Activated naive CD8-positive, alpha-beta T cell treated with anti-CD3 and anti-CD28 coated beads, Interleukin-2, amount 50 U/mL, for 24 hours (primary cell): ENCODE measurements at regions not wholly inside any gene's neighbourhood (a gene's known extent, or its start where the extent isn't known, plus 50 kb on each side); places are given as distances from the start of the nearest gene placed in this dataset.
"Not testable (repeated sequence)": the region's sequence is repeated elsewhere in the genome, so short reads cannot be mapped to it uniquely, and the experiment has no call there.

Experiments used
- ATAC-seq: fragments of 150-1000 bp; cut with Tn5 transposase; one replicate; pipeline ENCODE4 v1.10.0; 2021
- DNase-seq: peaks from one replicate; pipeline ENCODE4 v3.0.0; 2021
- H3K27ac Mint-ChIP-seq: one replicate; pipeline ENCODE4 v1.8.0; 2021; ENCODE audit warnings: mild to moderate bottlenecking, mixed read lengths
- H3K27me3 Mint-ChIP-seq: one replicate; pipeline ENCODE4 v1.8.0; 2021; ENCODE audit warnings: mixed read lengths
- H3K36me3 Mint-ChIP-seq: one replicate; pipeline ENCODE4 v1.8.0; 2021; ENCODE audit warnings: low read depth, mixed read lengths
- H3K4me1 Mint-ChIP-seq: one replicate; pipeline ENCODE4 v1.8.0; 2021; ENCODE audit warnings: mixed read lengths
- H3K4me3 Mint-ChIP-seq: one replicate; pipeline ENCODE4 v1.8.0; 2021; ENCODE audit warnings: mild to moderate bottlenecking, moderate library complexity, mixed read lengths
- H3K9me3 Mint-ChIP-seq: one replicate; pipeline ENCODE4 v1.8.0; 2021; ENCODE audit warnings: mixed read lengths

GRCh38 chr15:25587616-25588340 lies 149.0 kb upstream of the UBE3A start:
- H3K9me3 Mint-ChIP-seq, result peaks cover 6% of the 10 kb centered on the region
- ATAC-seq (no peak), DNase-seq (no peak)
- H3K27me3 Mint-ChIP-seq, result no peaks in the 10 kb centered on the region
- H3K4me3 Mint-ChIP-seq, result no peak overlapping the region
- no peak overlapping the region for H3K27ac Mint-ChIP-seq
- no peaks in the 10 kb centered on the region for H3K36me3 Mint-ChIP-seq
- H3K4me1 Mint-ChIP-seq, result no peaks in the 10 kb centered on the region

DNA sequence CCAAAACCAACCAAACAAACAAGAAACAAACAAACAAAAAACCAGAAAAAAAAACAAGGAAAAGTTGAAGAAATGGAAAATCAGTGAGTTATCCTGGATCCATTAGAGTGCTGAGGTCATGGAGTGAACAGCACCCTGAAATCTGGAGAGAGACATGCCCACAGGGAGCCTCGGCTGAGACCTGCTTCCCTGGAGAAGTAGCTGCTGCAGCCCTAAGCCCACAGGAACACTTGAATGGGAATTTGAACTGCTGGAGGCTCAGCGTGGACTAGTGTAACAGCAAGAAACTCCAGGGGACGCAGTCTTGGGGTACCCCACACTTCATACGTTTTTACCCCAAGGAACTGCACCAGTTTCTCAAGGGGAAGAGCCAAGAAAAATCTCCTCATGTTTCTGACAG lies 144.1 kb upstream of the UBE3A start:
- no peak for DNase-seq

DNA sequence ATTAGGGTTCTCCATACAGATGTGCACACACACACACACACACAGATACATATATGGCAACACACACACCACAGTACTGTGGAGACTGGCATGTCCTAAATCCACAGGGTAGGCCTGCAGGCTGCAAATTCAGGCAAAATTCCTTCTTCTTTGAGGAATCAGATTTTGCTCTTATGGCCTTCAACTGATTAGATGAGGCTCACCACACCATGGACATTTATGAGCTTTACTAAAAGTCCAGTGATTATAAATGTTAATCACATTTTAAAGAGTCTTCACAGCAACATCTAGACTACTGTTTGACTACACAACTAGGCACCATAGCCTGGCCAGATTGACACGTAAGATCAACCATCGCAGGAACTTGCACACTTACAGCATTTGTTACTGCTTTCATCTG lies 140.3 kb upstream of the UBE3A start:
- H3K27ac Mint-ChIP-seq, result no peak overlapping the region
- no peaks in the 10 kb centered on the region for H3K36me3 Mint-ChIP-seq
- no peaks in the 10 kb centered on the region for H3K4me1 Mint-ChIP-seq
- DNase-seq (no peak), ATAC-seq (no peak)
- H3K4me3 Mint-ChIP-seq, result no peak overlapping the region
- peaks cover 4% of the 10 kb centered on the region for H3K9me3 Mint-ChIP-seq
- peaks cover 4% of the 10 kb centered on the region for H3K27me3 Mint-ChIP-seq

More for the DNA sequence above, 144.1 kb upstream of the UBE3A start:
- Mint-ChIP-seq H3K27ac (no peak overlapping the region), H3K4me1 (no peaks in the 10 kb centered on the region), H3K4me3 (no peak overlapping the region), H3K27me3 (peaks cover 1% of the 10 kb centered on the region), H3K9me3 (peaks cover 3% of the 10 kb centered on the region), H3K36me3 (no peaks in the 10 kb centered on the region)
- ATAC-seq, result no peak

DNA sequence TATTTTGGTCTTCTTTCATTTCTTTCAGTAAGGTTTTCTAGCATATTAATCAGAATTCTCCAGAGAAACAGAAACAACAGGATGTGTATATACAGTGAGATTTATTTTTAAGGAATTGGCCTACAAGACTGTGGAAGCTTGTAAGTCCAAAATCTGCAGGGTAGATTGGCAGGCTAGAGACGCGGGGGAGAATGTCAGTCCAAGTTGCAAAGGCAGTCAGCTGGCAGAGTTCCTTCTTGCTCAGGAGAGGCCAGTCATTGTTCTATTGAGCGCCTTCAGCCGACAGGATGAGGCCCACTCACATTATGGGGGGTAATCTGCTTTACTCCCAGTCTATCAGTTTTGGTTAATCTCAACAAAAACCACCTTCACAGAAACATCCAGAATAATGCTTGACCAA lies 133.4 kb upstream of the UBE3A start:
- DNase-seq, result no peak
- H3K4me3 Mint-ChIP-seq, result no peak overlapping the region
- no peaks in the 10 kb centered on the region for H3K4me1 Mint-ChIP-seq
- peaks cover 4% of the 10 kb centered on the region for H3K9me3 Mint-ChIP-seq
- H3K27me3 Mint-ChIP-seq, result peaks cover under 1% of the 10 kb centered on the region
- no peak for ATAC-seq
- no peaks in the 10 kb centered on the region for H3K36me3 Mint-ChIP-seq
- no peak overlapping the region for H3K27ac Mint-ChIP-seq

- H3K9me3 Mint-ChIP-seq, result peaks cover 4% of the 10 kb centered on the region
- H3K4me1 Mint-ChIP-seq, result no peaks in the 10 kb centered on the region
- H3K27ac Mint-ChIP-seq, result no peak overlapping the region
- no peak overlapping the region for H3K4me3 Mint-ChIP-seq
- H3K27me3 Mint-ChIP-seq, result no peaks in the 10 kb centered on the region
- no peak for ATAC-seq
- H3K36me3 Mint-ChIP-seq, result no peaks in the 10 kb centered on the region
- DNase-seq, result no peak
Observed at GRCh38 chr15:25568751-25569150, 129.9 kb upstream of the UBE3A start.

GRCh38 chr15:25566545-25566944 lies 127.7 kb upstream of the UBE3A start:
- not testable (repeated sequence) for H3K27me3 Mint-ChIP-seq, H3K9me3 Mint-ChIP-seq, H3K36me3 Mint-ChIP-seq, H3K4me3 Mint-ChIP-seq, DNase-seq, H3K4me1 Mint-ChIP-seq, ATAC-seq, H3K27ac Mint-ChIP-seq

DNA sequence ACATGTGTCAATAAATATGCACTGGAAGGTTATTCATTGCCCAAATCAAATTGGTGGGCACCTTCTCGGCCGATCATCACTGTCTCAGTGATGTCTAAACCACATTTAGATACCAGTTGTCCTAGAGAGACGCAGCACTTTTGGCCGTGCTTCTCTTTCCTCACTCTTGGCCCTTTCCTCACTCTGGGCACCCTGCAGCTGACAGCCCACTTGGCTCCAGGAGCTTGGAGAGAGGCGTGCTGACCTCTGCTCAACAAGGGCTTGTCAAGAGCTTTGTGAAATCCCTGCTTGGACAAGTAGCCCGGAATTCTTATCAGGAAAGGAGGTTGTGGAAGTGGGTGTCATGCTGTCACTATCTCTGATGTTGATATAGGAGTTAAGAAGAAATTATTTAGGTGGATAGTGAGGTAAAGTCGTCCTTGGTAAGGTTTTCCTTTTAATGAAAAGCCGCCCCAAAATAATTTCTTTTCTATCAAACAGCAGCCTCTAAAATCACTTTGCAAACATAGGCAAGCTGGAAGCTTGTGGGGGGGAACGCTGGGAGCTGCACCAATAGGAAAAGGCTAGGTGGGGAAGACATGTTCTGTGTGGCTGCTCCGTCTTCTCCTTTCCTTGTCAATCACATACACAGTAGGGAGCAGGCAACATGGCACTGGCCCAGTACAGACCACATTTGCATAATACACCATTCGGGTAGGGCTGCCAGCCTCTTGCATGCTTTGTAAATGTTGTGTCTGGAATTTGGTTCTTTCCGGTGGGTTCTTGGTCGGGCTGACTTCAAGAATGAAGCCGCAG lies 126.8 kb upstream of the UBE3A start:
- Mint-ChIP-seq H3K36me3 (no peaks in the 10 kb centered on the region), H3K4me3 (no peak overlapping the region)
- no peak for ATAC-seq

DNA sequence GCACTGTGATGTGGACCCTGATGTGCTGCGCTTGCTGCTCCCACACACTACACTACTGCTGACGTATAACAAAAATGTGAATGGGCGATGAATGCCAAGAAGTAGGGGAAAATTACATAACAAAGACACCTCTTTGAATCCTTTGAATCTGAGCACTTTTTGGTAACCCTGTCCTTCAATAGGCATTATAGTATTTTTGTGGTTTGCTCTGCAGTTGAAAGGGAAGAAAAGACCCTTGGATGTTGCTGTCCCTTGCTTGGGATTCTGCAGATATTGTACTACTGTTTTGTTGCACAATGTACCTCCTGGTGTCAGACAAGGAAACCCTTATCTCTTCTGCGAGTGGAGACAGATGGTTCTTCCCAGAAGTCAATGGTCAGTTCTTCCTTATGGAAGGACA lies 124.8 kb upstream of the UBE3A start:
- H3K4me3 Mint-ChIP-seq, result no peak overlapping the region
- no peak overlapping the region for H3K27ac Mint-ChIP-seq
- H3K4me1 Mint-ChIP-seq, result no peaks in the 10 kb centered on the region
- no peaks in the 10 kb centered on the region for H3K36me3 Mint-ChIP-seq
- H3K27me3 Mint-ChIP-seq, result no peaks in the 10 kb centered on the region
- DNase-seq (no peak), ATAC-seq (no peak)
- H3K9me3 Mint-ChIP-seq, result no peaks in the 10 kb centered on the region

More for the DNA sequence above, 126.8 kb upstream of the UBE3A start:
- Mint-ChIP-seq H3K4me1 (no peaks in the 10 kb centered on the region), H3K27ac (no peak overlapping the region), H3K27me3 (no peaks in the 10 kb centered on the region), H3K9me3 (no peaks in the 10 kb centered on the region)
- no peak for DNase-seq

DNA sequence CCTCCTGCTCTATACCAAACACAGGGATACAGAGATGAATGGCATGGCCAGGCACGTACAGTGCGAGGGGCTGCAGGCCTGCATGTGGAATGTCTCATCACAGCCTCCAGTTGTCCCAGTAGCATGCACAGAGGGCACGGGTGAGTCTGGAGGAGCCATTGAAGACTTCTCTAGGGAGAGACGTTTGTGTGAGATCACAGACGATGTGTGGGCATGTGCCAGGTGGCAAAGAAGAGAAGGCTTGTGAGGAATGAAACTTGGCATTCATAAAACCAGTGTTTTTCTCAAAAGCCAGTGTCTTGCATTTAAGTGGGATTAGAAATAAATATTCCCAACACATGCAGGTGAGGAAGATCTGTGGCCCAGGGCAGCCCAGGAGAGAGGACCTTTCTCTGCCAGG lies 119.1 kb upstream of the UBE3A start:
- Mint-ChIP-seq H3K9me3 (no peaks in the 10 kb centered on the region), H3K4me3 (no peak overlapping the region), H3K27me3 (no peaks in the 10 kb centered on the region), H3K4me1 (no peaks in the 10 kb centered on the region), H3K27ac (no peak overlapping the region), H3K36me3 (no peaks in the 10 kb centered on the region)
- DNase-seq, result no peak
- no peak for ATAC-seq

- DNase-seq, result no peak
- Mint-ChIP-seq H3K9me3 (no peaks in the 10 kb centered on the region), H3K4me3 (no peak overlapping the region), H3K4me1 (no peaks in the 10 kb centered on the region), H3K36me3 (no peaks in the 10 kb centered on the region), H3K27ac (no peak overlapping the region), H3K27me3 (no peaks in the 10 kb centered on the region)
- no peak for ATAC-seq
Observed at GRCh38 chr15:25556136-25556535, 117.3 kb upstream of the UBE3A start.

GRCh38 chr15:25554640-25555039 lies 115.8 kb upstream of the UBE3A start:
- no peak for ATAC-seq
- H3K9me3 Mint-ChIP-seq, result no peaks in the 10 kb centered on the region
- no peak overlapping the region for H3K4me3 Mint-ChIP-seq
- H3K27me3 Mint-ChIP-seq, result no peaks in the 10 kb centered on the region
- H3K27ac Mint-ChIP-seq, result no peak overlapping the region
- H3K4me1 Mint-ChIP-seq, result no peaks in the 10 kb centered on the region
- H3K36me3 Mint-ChIP-seq, result no peaks in the 10 kb centered on the region
- DNase-seq, result no peak

DNA sequence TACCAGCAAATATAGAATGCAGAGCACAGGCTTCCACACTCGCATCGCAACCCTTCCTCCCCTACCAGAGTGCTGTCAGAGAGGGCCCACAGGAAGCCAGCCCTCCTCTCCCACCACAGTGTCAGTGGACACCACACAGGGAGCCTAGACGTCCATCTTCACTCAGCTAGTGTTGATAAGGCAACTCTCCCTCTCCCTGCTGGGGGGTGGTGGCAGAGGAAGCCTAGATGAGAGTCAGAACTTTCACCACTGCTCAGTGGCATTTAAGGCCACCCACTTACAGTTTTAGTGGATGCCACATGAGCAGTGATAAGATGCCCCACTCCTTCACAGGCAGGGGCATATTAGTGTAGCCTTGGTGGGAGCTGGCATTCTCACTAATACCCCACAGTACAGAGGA lies 109.8 kb upstream of the UBE3A start:
- Mint-ChIP-seq H3K36me3 (no peaks in the 10 kb centered on the region), H3K4me1 (no peaks in the 10 kb centered on the region), H3K27me3 (no peaks in the 10 kb centered on the region), H3K9me3 (peaks cover 3% of the 10 kb centered on the region), H3K27ac (no peak overlapping the region), H3K4me3 (no peak overlapping the region)
- DNase-seq (no peak), ATAC-seq (no peak)

DNA sequence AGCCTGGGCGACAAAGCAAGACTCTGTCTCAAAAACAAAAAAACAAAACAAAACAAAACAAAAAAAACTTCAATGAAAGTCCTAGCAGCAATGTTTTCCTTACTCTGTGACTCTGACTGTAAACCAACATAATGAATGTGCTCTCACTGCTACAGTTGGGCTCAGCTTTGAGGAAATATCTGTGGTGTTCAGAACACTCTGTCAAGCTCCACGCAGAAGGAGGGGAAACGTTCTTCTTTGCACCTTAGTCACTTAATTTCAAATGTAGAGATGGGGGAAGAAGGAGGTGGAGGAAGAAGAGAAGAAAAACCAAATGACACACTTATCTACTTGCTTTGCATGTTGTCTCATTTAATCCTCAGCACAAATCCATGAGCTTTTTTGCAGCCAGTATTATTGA lies 107.1 kb upstream of the UBE3A start:
- Mint-ChIP-seq H3K4me1 (no peaks in the 10 kb centered on the region), H3K27ac (no peak overlapping the region), H3K27me3 (no peaks in the 10 kb centered on the region), H3K9me3 (peaks cover 3% of the 10 kb centered on the region), H3K4me3 (no peak overlapping the region), H3K36me3 (no peaks in the 10 kb centered on the region)
- no peak for DNase-seq
- no peak for ATAC-seq

GRCh38 chr15:25545017-25545416 lies 106.2 kb upstream of the UBE3A start:
- ATAC-seq, result no peak
- H3K36me3 Mint-ChIP-seq, result no peaks in the 10 kb centered on the region
- H3K27me3 Mint-ChIP-seq, result no peaks in the 10 kb centered on the region
- H3K4me1 Mint-ChIP-seq, result no peaks in the 10 kb centered on the region
- DNase-seq, result no peak
- H3K4me3 Mint-ChIP-seq, result no peak overlapping the region
- peaks cover 7% of the 10 kb centered on the region for H3K9me3 Mint-ChIP-seq
- H3K27ac Mint-ChIP-seq, result no peak overlapping the region

DNA sequence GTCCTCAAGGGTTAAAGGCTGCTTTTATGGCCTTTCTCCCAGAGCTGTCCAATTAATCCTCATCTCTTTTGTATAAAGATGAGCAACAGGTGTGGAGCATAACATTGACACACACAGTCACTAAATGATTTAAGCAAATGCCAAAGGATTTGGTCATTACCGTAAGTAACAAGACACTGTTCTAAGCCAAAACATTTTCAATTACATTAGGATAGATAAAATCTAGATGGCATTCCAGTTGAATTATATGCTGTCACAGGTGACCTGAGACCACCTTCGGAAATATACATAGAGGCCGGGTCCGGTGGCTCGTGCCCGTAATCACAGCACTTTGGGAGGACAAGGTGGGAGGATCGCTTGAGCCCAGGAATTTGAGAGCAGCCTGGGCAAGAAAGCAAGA lies 105.3 kb upstream of the UBE3A start:
- H3K36me3 Mint-ChIP-seq, result no peaks in the 10 kb centered on the region
- peaks cover 9% of the 10 kb centered on the region for H3K9me3 Mint-ChIP-seq
- ATAC-seq (no peak), DNase-seq (no peak)
- H3K4me3 Mint-ChIP-seq, result no peak overlapping the region
- no peak overlapping the region for H3K27ac Mint-ChIP-seq
- H3K27me3 Mint-ChIP-seq, result no peaks in the 10 kb centered on the region
- no peaks in the 10 kb centered on the region for H3K4me1 Mint-ChIP-seq
